ENCODE measurements at regions not wholly inside any gene's neighbourhood (a gene's known extent, or its start where the extent isn't known, plus 50 kb on each side); places are given as distances from the start of the nearest gene placed in this dataset.

DNA sequence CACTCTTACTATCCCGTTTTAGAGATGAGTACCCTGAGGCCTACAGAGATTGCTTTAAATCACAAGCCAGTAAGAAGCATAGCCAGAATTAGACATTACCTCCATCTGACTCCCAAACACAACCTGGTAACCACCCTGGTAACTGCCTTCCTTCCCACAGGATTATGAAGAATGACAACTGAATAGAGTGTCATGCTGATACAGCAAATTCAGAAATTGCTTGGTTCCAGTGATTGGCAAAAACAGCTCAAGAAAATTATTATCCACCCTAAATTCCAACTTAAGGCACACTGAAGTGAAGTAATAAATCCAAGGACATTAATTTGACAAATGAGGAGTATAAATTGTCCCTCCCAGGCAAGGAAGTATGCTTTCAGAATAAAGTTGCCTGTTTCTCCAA is 195.8 kb upstream of the RBMS1 start:
- TF ChIP-seq, protein P1, sequence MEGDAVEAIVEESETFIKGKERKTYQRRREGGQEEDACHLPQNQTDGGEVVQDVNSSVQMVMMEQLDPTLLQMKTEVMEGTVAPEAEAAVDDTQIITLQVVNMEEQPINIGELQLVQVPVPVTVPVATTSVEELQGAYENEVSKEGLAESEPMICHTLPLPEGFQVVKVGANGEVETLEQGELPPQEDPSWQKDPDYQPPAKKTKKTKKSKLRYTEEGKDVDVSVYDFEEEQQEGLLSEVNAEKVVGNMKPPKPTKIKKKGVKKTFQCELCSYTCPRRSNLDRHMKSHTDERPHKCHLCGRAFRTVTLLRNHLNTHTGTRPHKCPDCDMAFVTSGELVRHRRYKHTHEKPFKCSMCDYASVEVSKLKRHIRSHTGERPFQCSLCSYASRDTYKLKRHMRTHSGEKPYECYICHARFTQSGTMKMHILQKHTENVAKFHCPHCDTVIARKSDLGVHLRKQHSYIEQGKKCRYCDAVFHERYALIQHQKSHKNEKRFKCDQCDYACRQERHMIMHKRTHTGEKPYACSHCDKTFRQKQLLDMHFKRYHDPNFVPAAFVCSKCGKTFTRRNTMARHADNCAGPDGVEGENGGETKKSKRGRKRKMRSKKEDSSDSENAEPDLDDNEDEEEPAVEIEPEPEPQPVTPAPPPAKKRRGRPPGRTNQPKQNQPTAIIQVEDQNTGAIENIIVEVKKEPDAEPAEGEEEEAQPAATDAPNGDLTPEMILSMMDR (IDR thresholded peaks at IDR 0.05; ENCODE audit: insufficient read depth, low read length) = no peak
- no peak for TF ChIP-seq POLR2AphosphoS5 (IDR thresholded peaks at IDR 0.05; ENCODE audit: low read depth)
- no peak for TF ChIP-seq SPI1 (IDR thresholded peaks at IDR 0.05; ENCODE audit: borderline replicate concordance, low read depth)
- TF ChIP-seq, protein P2, sequence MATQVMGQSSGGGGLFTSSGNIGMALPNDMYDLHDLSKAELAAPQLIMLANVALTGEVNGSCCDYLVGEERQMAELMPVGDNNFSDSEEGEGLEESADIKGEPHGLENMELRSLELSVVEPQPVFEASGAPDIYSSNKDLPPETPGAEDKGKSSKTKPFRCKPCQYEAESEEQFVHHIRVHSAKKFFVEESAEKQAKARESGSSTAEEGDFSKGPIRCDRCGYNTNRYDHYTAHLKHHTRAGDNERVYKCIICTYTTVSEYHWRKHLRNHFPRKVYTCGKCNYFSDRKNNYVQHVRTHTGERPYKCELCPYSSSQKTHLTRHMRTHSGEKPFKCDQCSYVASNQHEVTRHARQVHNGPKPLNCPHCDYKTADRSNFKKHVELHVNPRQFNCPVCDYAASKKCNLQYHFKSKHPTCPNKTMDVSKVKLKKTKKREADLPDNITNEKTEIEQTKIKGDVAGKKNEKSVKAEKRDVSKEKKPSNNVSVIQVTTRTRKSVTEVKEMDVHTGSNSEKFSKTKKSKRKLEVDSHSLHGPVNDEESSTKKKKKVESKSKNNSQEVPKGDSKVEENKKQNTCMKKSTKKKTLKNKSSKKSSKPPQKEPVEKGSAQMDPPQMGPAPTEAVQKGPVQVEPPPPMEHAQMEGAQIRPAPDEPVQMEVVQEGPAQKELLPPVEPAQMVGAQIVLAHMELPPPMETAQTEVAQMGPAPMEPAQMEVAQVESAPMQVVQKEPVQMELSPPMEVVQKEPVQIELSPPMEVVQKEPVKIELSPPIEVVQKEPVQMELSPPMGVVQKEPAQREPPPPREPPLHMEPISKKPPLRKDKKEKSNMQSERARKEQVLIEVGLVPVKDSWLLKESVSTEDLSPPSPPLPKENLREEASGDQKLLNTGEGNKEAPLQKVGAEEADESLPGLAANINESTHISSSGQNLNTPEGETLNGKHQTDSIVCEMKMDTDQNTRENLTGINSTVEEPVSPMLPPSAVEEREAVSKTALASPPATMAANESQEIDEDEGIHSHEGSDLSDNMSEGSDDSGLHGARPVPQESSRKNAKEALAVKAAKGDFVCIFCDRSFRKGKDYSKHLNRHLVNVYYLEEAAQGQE (IDR thresholded peaks at IDR 0.05; ENCODE audit: insufficient replicate concordance, low read depth) = no peak
- TF ChIP-seq GABPA (IDR thresholded peaks at IDR 0.05; ENCODE audit: low read depth) = no peak
